ENCODE measurements at regions not wholly inside any gene's neighbourhood (a gene's known extent, or its start where the extent isn't known, plus 50 kb on each side); places are given as distances from the start of the nearest gene placed in this dataset.

DNA sequence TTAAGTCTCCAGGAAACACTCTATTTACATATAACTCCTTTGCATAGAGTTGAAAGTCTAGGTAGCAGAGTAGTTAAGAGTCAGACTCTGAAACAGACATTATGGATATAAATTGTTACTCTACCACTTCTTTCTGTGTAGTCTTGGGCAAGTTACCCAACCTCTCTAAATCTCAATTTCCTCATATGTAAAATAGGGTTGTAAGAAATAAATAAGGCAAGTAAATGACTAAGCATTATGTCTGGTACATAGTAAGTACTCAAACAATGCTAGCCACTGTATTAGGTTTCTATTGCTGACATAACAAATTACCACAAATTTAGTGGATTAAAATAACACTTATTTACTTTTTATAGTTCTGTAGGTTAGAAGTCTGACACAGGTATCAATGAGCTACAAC lies 394.1 kb downstream of the PRDM5 start:
- Histone ChIP-seq H4K91ac (ENCODE audit: insufficient read length, low read depth, low read length) (no peak overlapping the region), H3K4ac (ENCODE audit: low read depth, low read length) (no peak overlapping the region), H2BK15ac (ENCODE audit: low read depth, low read length) (no peak overlapping the region), H3K9me3 (ENCODE audit: control insufficient read depth, low read depth, low read length) (no peaks in the 10 kb centered on the region), H2BK120ac (ENCODE audit: low read depth, low read length, poor library complexity, severe bottlenecking) (no peak overlapping the region), H3T11ph (ENCODE audit: low read length) (no peak overlapping the region), H3K27me3 (ENCODE audit: insufficient read depth, low read length) (no peaks in the 10 kb centered on the region), H3K4me1 (ENCODE audit: insufficient read depth, low read length) (peaks cover 2% of the 10 kb centered on the region; the same call in 1 of the 2 replicates), H3K9ac (ENCODE audit: extremely low read depth, insufficient read length, low read length) (no peak overlapping the region), H2BK12ac (ENCODE audit: insufficient read length, low read depth, low read length) (no peak overlapping the region), H2BK5ac (ENCODE audit: insufficient read length, low read length) (no peak overlapping the region), H2AK5ac (ENCODE audit: insufficient read length, low read length) (no peak overlapping the region), H3K18ac (ENCODE audit: insufficient read length, low read depth, low read length) (no peak overlapping the region), H3K56ac (ENCODE audit: insufficient read length, low read depth, low read length) (no peak overlapping the region), H2BK20ac (ENCODE audit: low read depth, low read length, poor library complexity, severe bottlenecking) (no peak overlapping the region), H2AFZ (ENCODE audit: low read length) (no peak overlapping the region), H3K23ac (ENCODE audit: insufficient read length, low read depth, low read length) (no peak overlapping the region), H3K27ac (ENCODE audit: insufficient read length, low read depth, low read length) (no peak overlapping the region), H4K20me1 (ENCODE audit: control insufficient read depth, insufficient read depth, insufficient read length) (no peaks in the 10 kb centered on the region), H3K23me2 (ENCODE audit: insufficient read length, low read depth, low read length, poor library complexity, severe bottlenecking) (no peaks in the 10 kb centered on the region), H4K8ac (replicated peaks; ENCODE audit: insufficient read length, low read depth, low read length) (no peak overlapping the region), H3K79me2 (ENCODE audit: insufficient read depth, low read length) (no peaks in the 10 kb centered on the region), H3K79me1 (ENCODE audit: insufficient read depth, low read depth, low read length, poor library complexity, severe bottlenecking) (no peaks in the 10 kb centered on the region), H3K4me2 (ENCODE audit: insufficient read depth, insufficient read length, low read length) (no peak overlapping the region), H3K14ac (ENCODE audit: insufficient read depth, low read length) (no peak overlapping the region), H4K5ac (ENCODE audit: insufficient read length, low read depth, low read length) (no peak overlapping the region)
- DNase-seq: no peak
- H3K4me3 Mint-ChIP-seq: no peak overlapping the region
- TF ChIP-seq, protein P1, sequence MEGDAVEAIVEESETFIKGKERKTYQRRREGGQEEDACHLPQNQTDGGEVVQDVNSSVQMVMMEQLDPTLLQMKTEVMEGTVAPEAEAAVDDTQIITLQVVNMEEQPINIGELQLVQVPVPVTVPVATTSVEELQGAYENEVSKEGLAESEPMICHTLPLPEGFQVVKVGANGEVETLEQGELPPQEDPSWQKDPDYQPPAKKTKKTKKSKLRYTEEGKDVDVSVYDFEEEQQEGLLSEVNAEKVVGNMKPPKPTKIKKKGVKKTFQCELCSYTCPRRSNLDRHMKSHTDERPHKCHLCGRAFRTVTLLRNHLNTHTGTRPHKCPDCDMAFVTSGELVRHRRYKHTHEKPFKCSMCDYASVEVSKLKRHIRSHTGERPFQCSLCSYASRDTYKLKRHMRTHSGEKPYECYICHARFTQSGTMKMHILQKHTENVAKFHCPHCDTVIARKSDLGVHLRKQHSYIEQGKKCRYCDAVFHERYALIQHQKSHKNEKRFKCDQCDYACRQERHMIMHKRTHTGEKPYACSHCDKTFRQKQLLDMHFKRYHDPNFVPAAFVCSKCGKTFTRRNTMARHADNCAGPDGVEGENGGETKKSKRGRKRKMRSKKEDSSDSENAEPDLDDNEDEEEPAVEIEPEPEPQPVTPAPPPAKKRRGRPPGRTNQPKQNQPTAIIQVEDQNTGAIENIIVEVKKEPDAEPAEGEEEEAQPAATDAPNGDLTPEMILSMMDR (conservative IDR thresholded peaks at IDR 0.05): no peak
- H3K4me1 Mint-ChIP-seq: peaks cover 26 to 29% of the 10 kb centered on the region in 2 experiments
- H3K27ac Mint-ChIP-seq: peak overlapping the region in 1 of 3 experiments; percentile 55; a peak in 1 of 7 replicates
- no peaks in the 10 kb centered on the region for H3K27me3 Mint-ChIP-seq (ENCODE audit: low read depth)
- H3K9me3 Mint-ChIP-seq: peaks cover 5 to 6% of the 10 kb centered on the region in 2 experiments; a peak in 4 of 5 replicates
- H3K36me3 Mint-ChIP-seq (ENCODE audit: insufficient read depth in 1 of 3, low read depth in 3 of 3): peaks cover 4 to 10% (median 9%) of the 10 kb centered on the region in 3 experiments; a peak in 6 of 7 replicates

Measured in H9 (cell line).